ENCODE measurements at regions not wholly inside any gene's neighbourhood (a gene's known extent, or its start where the extent isn't known, plus 50 kb on each side); places are given as distances from the start of the nearest gene placed in this dataset.

DNA sequence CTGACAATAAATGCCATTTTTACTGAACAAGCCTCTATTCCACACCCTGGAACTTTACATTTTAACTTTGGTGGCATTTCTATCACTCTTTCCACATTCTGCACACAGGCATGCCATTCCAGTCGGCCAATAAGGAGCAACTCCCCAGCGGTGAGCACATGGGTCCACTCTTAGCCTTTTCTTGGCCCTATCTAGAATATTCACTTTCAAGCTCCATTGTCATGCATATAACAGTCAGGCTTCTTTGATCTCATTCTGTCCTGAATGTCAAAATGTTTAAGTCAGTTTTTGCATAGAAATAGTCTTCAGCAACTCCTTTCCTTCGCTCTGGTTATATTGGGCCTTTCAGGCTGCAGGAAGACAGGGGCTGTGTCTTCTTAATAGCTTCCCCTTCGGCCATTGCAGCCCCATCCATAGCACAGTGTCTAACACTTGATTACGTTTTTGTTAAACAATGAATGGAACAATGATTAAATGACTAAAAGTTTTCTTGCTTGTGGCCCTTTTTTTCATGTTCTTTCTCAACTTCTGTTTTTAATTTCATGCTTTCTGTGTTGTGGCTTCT, 427.3 kb downstream of the MFSD1 start:
- TF ChIP-seq POLR2A (IDR thresholded peaks at IDR 0.05; ENCODE audit: low read length) (no peak), GATA1 (IDR thresholded peaks at IDR 0.05; ENCODE audit: low read depth, low read length) (no peak)

Data from erythroblast (primary cell).